Activated naive CD8-positive, alpha-beta T cell treated with anti-CD3 and anti-CD28 coated beads, Interleukin-2, amount 10 ng/mL, durations not matched to agents 7 days and 5 days (primary cell): ENCODE measurements at regions not wholly inside any gene's neighbourhood (a gene's known extent, or its start where the extent isn't known, plus 50 kb on each side); places are given as distances from the start of the nearest gene placed in this dataset.

ENCODE experiments used
- ATAC-seq: fragments of 150-1000 bp; cut with Tn5 transposase; one replicate; pipeline ENCODE4 v1.10.0; 2021; ENCODE audit warnings: low read depth, moderate library complexity
- POLR2A ChIA-PET: fragments of 350-600 bp; sonication (Branson Sonifier 250); formaldehyde crosslinking; loops from one replicate; lab custom pipeline; 2021; ENCODE audit warnings: antibody characterized with exemption; lab: Charles Lee
- DNase-seq: peaks from one replicate; pipeline ENCODE4 v3.0.0; 2021
- H3K27ac Mint-ChIP-seq: one replicate; pipeline ENCODE4 v1.8.0; 2022; ENCODE audit warnings: mild to moderate bottlenecking, mixed read lengths
- H3K27me3 Mint-ChIP-seq: one replicate; pipeline ENCODE4 v1.8.0; 2022; ENCODE audit warnings: mild to moderate bottlenecking, moderate library complexity, mixed read lengths
- H3K36me3 Mint-ChIP-seq: one replicate; pipeline ENCODE4 v1.8.0; 2021; ENCODE audit warnings: mild to moderate bottlenecking, mixed read lengths
- H3K4me1 Mint-ChIP-seq: one replicate; pipeline ENCODE4 v1.8.0; 2021; ENCODE audit warnings: mixed read lengths
- H3K4me3 Mint-ChIP-seq: one replicate; pipeline ENCODE4 v1.8.0; 2022; ENCODE audit warnings: mild to moderate bottlenecking, moderate library complexity, mixed read lengths
- H3K9me3 Mint-ChIP-seq: one replicate; pipeline ENCODE4 v1.8.0; 2021; ENCODE audit warnings: mixed read lengths

DNA sequence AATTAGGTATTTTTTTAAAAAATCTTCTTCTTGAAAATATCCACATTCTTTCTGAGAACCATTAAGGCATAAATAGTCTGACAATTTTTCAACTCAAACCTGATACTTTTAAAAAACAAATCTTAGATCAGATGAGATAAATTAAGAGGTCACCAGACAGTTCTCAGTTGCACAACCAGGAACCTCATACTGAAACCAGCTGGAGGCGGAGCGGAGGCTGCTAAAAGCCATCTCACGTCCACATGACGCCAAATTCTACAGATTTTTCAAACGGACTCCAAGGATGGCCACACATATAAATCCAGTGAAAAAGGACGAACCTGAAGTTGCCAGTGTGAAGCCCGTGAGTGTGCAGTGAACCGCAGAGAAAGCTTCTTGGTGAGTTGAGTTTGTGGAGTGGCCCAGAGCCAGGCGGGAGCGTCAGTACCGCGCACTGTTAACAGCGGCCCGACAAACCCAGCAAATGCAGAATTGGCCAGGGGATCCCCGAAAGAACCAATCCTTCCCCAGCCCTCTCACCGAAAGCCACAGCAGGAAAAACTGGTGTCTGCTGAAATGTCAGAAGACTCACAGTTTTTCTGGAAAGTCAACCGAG is 53.1 kb upstream of the BBS5 start:
- Mint-ChIP-seq H3K36me3 (no peaks in the 10 kb centered on the region), H3K4me3 (no peak overlapping the region), H3K27me3 (peaks cover 12% of the 10 kb centered on the region), H3K27ac (no peak overlapping the region), H3K4me1 (no peaks in the 10 kb centered on the region), H3K9me3 (peaks cover 2% of the 10 kb centered on the region)
- ATAC-seq: no peak
- no peak for DNase-seq
- POLR2A ChIA-PET: no interaction called here

DNA sequence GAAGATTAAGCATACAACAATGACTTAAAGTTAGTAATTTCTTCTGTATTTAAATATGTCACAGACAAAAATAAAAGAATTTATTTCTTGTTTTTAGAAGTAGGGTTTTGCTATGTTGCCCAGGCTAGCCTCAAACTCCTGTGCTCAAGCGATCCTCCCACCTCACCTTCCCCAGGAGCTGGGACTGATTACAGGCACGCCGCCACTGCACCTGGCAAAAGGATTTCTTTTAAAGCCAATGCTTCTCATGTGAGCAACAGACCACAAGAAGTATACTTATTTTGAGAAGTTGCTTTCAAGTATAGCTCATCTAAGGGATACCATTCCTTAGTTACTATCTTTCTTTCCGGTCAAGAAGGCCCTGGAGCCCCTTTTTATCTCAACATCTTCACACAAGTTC is 57.2 kb upstream of the BBS5 start:
- Mint-ChIP-seq H3K4me3 (no peak overlapping the region), H3K36me3 (no peaks in the 10 kb centered on the region)
- POLR2A ChIA-PET: no interaction called here

DNA sequence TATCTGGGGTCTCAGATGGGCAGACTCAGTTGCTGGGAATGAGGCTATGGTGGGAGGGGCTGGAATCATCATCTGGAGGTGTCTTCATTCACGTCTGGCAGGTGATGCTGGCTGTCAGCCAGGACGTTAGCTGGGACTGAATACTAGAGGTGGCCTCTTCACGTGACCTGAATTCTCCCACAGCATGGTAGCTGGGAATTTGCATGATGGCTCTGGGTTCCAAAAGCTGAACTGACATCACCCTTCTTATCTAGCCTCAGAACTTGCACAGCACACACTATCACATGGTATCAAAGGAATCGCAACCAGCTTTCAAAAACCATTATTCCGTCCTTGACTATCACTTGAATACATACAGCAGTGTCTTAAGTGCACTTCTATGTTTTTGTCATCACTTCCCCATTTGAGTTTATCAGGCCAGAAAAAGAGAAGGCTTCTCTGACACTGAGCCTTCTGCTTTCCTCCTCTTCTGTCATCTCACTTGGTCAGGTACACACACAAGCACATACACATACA is 53.0 kb upstream of the LRP2 start:
- Mint-ChIP-seq H3K36me3 (no peaks in the 10 kb centered on the region), H3K4me3 (no peak overlapping the region), H3K9me3 (no peaks in the 10 kb centered on the region), H3K27me3 (peaks cover 54% of the 10 kb centered on the region), H3K4me1 (no peaks in the 10 kb centered on the region), H3K27ac (no peak overlapping the region)
- ATAC-seq: no peak
- no peak for DNase-seq
- POLR2A ChIA-PET: no interaction called here

More for the DNA sequence above, 57.2 kb upstream of the BBS5 start:
- no peaks in the 10 kb centered on the region for H3K4me1 Mint-ChIP-seq
- DNase-seq (no peak), ATAC-seq (no peak)
- H3K9me3 Mint-ChIP-seq: no peaks in the 10 kb centered on the region
- H3K27ac Mint-ChIP-seq: no peak overlapping the region
- H3K27me3 Mint-ChIP-seq: peaks cover 39% of the 10 kb centered on the region
